PC-3 (cell line): ENCODE measurements at regions not wholly inside any gene's neighbourhood (a gene's known extent, or its start where the extent isn't known, plus 50 kb on each side); places are given as distances from the start of the nearest gene placed in this dataset.

Experiments used
- ATAC-seq: fragments of 200-7000 bp; cut with Tn5 transposase; 2 replicates; pipeline ENCODE4 v1.9.1; 2020; ENCODE audit warnings: mild to moderate bottlenecking, moderate library complexity
- BruUV-seq: library from RNA; stranded (reverse); fragments of 400-500 nt; replicated peaks from 2 replicates; lab custom pipeline; 2021; lab: Mats Ljungman, UMichigan
- CTCF ChIA-PET: fragments of 300-600 bp; sonication (Branson Sonifier 250); formaldehyde crosslinking; loops from one replicate; lab custom pipeline; 2022; ENCODE audit warnings: antibody characterized with exemption; lab: Charles Lee
- POLR2A ChIA-PET: fragments of 300-600 bp; sonication (Branson Sonifier 250); formaldehyde crosslinking; loops from one replicate; lab custom pipeline; 2022; ENCODE audit warnings: antibody characterized with exemption; ENCODE audit not compliant: unreplicated experiment; lab: Charles Lee
- DNase-seq: peaks from one replicate; pipeline ENCODE4 v3.0.0-alpha.2; 2015
- H2AFZ ChIP-seq: fragments of 300-600 bp; sonication (generic); 2 replicates; pipeline ENCODE4 v1.6.0; 2016; ENCODE audit warnings: antibody characterized with exemption, low read length
- H3F3A ChIP-seq: fragments of 300-600 bp; sonication (generic); one replicate; pipeline ENCODE4 v1.6.0; 2017; ENCODE audit warnings: antibody characterized with exemption, low read length, control low read depth, mild to moderate bottlenecking; ENCODE audit not compliant: unreplicated experiment
- H3K27ac ChIP-seq: fragments of 300-600 bp; sonication (generic); 2 replicates; pipeline ENCODE4 v1.5.1; 2016; ENCODE audit warnings: mild to moderate bottlenecking, low read length
- H3K27me3 ChIP-seq: fragments of 300-600 bp; sonication (generic); 2 replicates; pipeline ENCODE4 v1.6.1; 2016; ENCODE audit warnings: low read length, mixed read lengths
- H3K36me3 ChIP-seq: fragments of 300-600 bp; sonication (generic); 2 replicates; pipeline ENCODE4 v1.6.1; 2016; ENCODE audit warnings: low read depth, mixed run types, low read length, mixed read lengths
- H3K4me1 ChIP-seq: fragments of 300-600 bp; sonication (generic); 2 replicates; pipeline ENCODE4 v1.5.1; 2016; ENCODE audit warnings: low read length; ENCODE audit not compliant: insufficient read depth
- H3K4me2 ChIP-seq: fragments of 300-600 bp; sonication (generic); 2 replicates; pipeline ENCODE4 v1.6.0; 2016; ENCODE audit warnings: low read length
- H3K4me3 ChIP-seq: fragments of 300-600 bp; sonication (generic); 2 replicates; pipeline ENCODE4 v1.5.1; 2016; ENCODE audit warnings: mild to moderate bottlenecking, low read length, mixed read lengths
- H3K79me2 ChIP-seq: fragments of 300-600 bp; sonication (generic); 2 replicates; pipeline ENCODE4 v1.6.1; 2017; ENCODE audit warnings: low read length, mixed read lengths
- H3K9ac ChIP-seq: fragments of 300-600 bp; sonication (generic); 2 replicates; pipeline ENCODE4 v1.6.0; 2016; ENCODE audit warnings: mild to moderate bottlenecking, low read length
- H3K9me2 ChIP-seq: fragments of 300-600 bp; sonication (generic); replicated peaks from 2 replicates; pipeline ENCODE4 v1.6.1; 2016; ENCODE audit warnings: mixed run types, low read length, mixed read lengths
- H3K9me3 ChIP-seq: fragments of 300-600 bp; sonication (generic); 2 replicates; pipeline ENCODE4 v1.6.1; 2016; ENCODE audit warnings: low read length, mixed read lengths
- H4K20me1 ChIP-seq: fragments of 300-600 bp; sonication (generic); 2 replicates; pipeline ENCODE4 v1.6.1; 2016; ENCODE audit warnings: low read length, mixed read lengths
- CTCF ChIP-seq: fragments of 300-600 bp; sonication (generic); conservative IDR thresholded peaks from 2 replicates; pipeline ENCODE4 v1.5.1; 2017; ENCODE audit warnings: antibody characterized with exemption, low read depth, mild to moderate bottlenecking, low read length
- EZH2 ChIP-seq: fragments of 300-600 bp; sonication (generic); IDR thresholded peaks from one replicate; pipeline ENCODE4 v1.6.1; 2017; ENCODE audit warnings: antibody characterized with exemption, mild to moderate bottlenecking, low read length; ENCODE audit not compliant: unreplicated experiment
- EZH2phosphoT487 ChIP-seq: fragments of 300-600 bp; sonication (generic); IDR thresholded peaks from 2 replicates; pipeline ENCODE4 v1.6.1; 2018; ENCODE audit warnings: mild to moderate bottlenecking, antibody characterized with exemption, low read length, borderline replicate concordance
- intact Hi-C: fragments of 100-400 bp; cut with micrococcal nuclease; formaldehyde crosslinking; loops from 2 replicates; pipeline ENCODE4 v1.9.0; 2023

GRCh38 chr6:134626589-134626988, 308.7 kb upstream of the SGK1 start:
- ATAC-seq, result no peak
- no peak for DNase-seq
- no peak overlapping the region for H2AFZ ChIP-seq
- H3K79me2 ChIP-seq, result no peaks in the 10 kb centered on the region
- H3K4me3 ChIP-seq, result no peak overlapping the region
- POLR2A ChIA-PET, result no interaction called here
- H3K27me3 ChIP-seq, result no peaks in the 10 kb centered on the region
- peaks cover 9% of the 10 kb centered on the region for H3K4me1 ChIP-seq
- H3F3A ChIP-seq, result no peaks in the 10 kb centered on the region
- CTCF ChIA-PET, result interaction anchor here (0.6 kb wide), 1 partner anchor 196 kb away, joined by 4 read pairs; no protein-coding TSS in a partner anchor
- no peaks in the 10 kb centered on the region for H3K36me3 ChIP-seq
- no peaks in the 10 kb centered on the region for H4K20me1 ChIP-seq
- no peak overlapping the region for H3K27ac ChIP-seq
- no peak for TF ChIP-seq EZH2
- no peak for TF ChIP-seq CTCF
- no peak for TF ChIP-seq EZH2phosphoT487
- H3K9ac ChIP-seq, result no peak overlapping the region
- H3K9me2 ChIP-seq, result no peaks in the 10 kb centered on the region
- H3K9me3 ChIP-seq, result no peaks in the 10 kb centered on the region
- intact Hi-C loops, result no loop called here
- H3K4me2 ChIP-seq, result no peak overlapping the region
- no TSS peak for BruUV-seq

GRCh38 chr6:134626086-134626485, 308.2 kb upstream of the SGK1 start:
- no peaks in the 10 kb centered on the region for H3K9me3 ChIP-seq
- intact Hi-C loops, result no loop called here
- no peaks in the 10 kb centered on the region for H3K79me2 ChIP-seq
- H3K27me3 ChIP-seq, result no peaks in the 10 kb centered on the region
- BruUV-seq, result no TSS peak
- CTCF ChIA-PET, result interaction anchor here (0.6 kb wide), 1 partner anchor 196 kb away, joined by 4 read pairs; no protein-coding TSS in a partner anchor
- POLR2A ChIA-PET, result no interaction called here
- no peak overlapping the region for H3K27ac ChIP-seq
- no peak overlapping the region for H3K4me2 ChIP-seq
- no peak overlapping the region for H2AFZ ChIP-seq
- H3K4me1 ChIP-seq, result peaks cover 11% of the 10 kb centered on the region
- H3K9ac ChIP-seq, result no peak overlapping the region
- H4K20me1 ChIP-seq, result no peaks in the 10 kb centered on the region
- no peaks in the 10 kb centered on the region for H3K9me2 ChIP-seq
- ATAC-seq, result no peak
- H3F3A ChIP-seq, result no peaks in the 10 kb centered on the region
- no peak for TF ChIP-seq CTCF
- TF ChIP-seq EZH2, result no peak
- H3K4me3 ChIP-seq, result no peak overlapping the region
- H3K36me3 ChIP-seq, result no peaks in the 10 kb centered on the region
- DNase-seq, result no peak

- ChIA-PET POLR2A (no interaction called here), CTCF (no interaction called here)
- no peaks in the 10 kb centered on the region for H3K9me3 ChIP-seq
- intact Hi-C loops, result no loop called here
- H3K9ac ChIP-seq, result no peak overlapping the region
- H3K4me2 ChIP-seq, result no peak overlapping the region
- no peaks in the 10 kb centered on the region for H3K9me2 ChIP-seq
- H3K27me3 ChIP-seq, result no peaks in the 10 kb centered on the region
- no peak for TF ChIP-seq CTCF
- no peak for TF ChIP-seq EZH2
- TF ChIP-seq EZH2phosphoT487, result no peak
- no peaks in the 10 kb centered on the region for H3F3A ChIP-seq
- no peak for ATAC-seq
- no peaks in the 10 kb centered on the region for H4K20me1 ChIP-seq
- no peak for DNase-seq
- H3K27ac ChIP-seq, result no peak overlapping the region
- no TSS peak for BruUV-seq
- H2AFZ ChIP-seq, result no peak overlapping the region
- H3K4me3 ChIP-seq, result no peak overlapping the region
- no peaks in the 10 kb centered on the region for H3K79me2 ChIP-seq
- H3K36me3 ChIP-seq, result no peaks in the 10 kb centered on the region
- H3K4me1 ChIP-seq, result peaks cover 11% of the 10 kb centered on the region
Measured at GRCh38 chr6:134624781-134625180, 306.9 kb upstream of the SGK1 start.
